H1 (cell line): ENCODE measurements at regions not wholly inside any gene's neighbourhood (a gene's known extent, or its start where the extent isn't known, plus 50 kb on each side); places are given as distances from the start of the nearest gene placed in this dataset.

Source experiments
- CTBP2 ChIP-seq: IDR thresholded peaks from 2 replicates; pipeline ENCODE4 v1.7.0; 2011; ENCODE audit warnings: borderline replicate concordance, mild to moderate bottlenecking, moderate library complexity, mixed read lengths, low read length; ENCODE audit not compliant: insufficient read depth, insufficient read length
- RXRA ChIP-seq: IDR thresholded peaks from 2 replicates; pipeline ENCODE4 v1.6.1; 2011; ENCODE audit warnings: low read depth, mild to moderate bottlenecking, low read length, moderate library complexity; ENCODE audit not compliant: insufficient read depth
- TF ChIP-seq, protein P1 (sequence below): IDR thresholded peaks from 2 replicates; pipeline ENCODE4 v1.6.1; 2011; ENCODE audit warnings: low read length, improper control_type of control experiment

GRCh38 chrX:20519146-20519545 lies 252.4 kb upstream of the RPS6KA3 start (continued):
- TF ChIP-seq, protein P1, sequence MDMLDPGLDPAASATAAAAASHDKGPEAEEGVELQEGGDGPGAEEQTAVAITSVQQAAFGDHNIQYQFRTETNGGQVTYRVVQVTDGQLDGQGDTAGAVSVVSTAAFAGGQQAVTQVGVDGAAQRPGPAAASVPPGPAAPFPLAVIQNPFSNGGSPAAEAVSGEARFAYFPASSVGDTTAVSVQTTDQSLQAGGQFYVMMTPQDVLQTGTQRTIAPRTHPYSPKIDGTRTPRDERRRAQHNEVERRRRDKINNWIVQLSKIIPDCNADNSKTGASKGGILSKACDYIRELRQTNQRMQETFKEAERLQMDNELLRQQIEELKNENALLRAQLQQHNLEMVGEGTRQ: no peak
- TF ChIP-seq CTBP2 (no peak), RXRA (no peak)
